ENCODE measurements at regions not wholly inside any gene's neighbourhood (a gene's known extent, or its start where the extent isn't known, plus 50 kb on each side); places are given as distances from the start of the nearest gene placed in this dataset.
A peak's percentile ranks its signal among the peaks of the same experiment; 100 is the strongest.
"Not testable (repeated sequence)": the region's sequence is repeated elsewhere in the genome, so short reads cannot be mapped to it uniquely, and the experiment has no call there.

DNA sequence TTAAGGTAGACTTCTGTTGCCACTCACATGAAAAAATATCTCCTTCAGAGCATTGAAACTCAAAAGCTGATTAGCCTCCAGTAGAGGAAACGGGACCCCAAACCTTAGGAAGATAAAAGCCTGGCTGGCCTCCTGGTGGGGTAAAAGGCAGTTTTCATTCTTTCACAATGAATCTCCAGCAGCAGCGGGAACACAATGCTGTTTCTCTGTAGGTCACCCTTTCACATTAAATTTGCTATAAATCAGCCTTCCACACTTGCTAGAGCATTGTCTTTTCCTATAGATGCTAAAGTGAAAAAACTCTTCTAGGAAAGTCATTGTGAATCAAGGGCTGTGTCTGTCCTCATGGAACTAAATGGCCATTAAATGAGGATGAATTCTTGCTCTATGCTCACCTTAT is 207.3 kb upstream of the MAGEB2 start:
- DNase-seq (ENCODE audit: low read depth, low spot score), result no peak
- in situ Hi-C loops (cut with HindIII; ENCODE audit: low pct_unique_long_range_greater_than_20kb, low sequenced_read_pairs), result no loop called here

DNA sequence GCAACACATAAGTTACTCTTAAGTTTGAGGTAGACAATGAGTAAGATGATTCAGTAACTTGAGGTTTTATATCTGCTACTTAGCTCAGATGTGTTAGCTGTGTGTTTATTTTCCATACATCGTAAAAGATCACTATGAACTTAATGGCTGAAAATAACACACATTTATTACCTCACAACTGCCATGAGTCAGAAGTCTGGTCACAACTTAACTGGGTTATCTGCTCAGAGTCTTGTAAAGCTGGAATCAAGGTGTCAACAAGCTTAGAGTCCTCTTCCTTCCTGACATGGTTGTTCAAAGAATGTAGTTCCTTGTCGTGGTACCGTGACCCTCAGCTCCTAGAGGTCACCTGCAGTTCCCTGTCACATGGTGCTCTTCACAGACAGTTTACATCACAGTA is 204.9 kb upstream of the MAGEB2 start:
- in situ Hi-C loops (cut with HindIII; ENCODE audit: low pct_unique_long_range_greater_than_20kb, low sequenced_read_pairs), result no loop called here
- no peak for DNase-seq (ENCODE audit: low read depth, low spot score)

DNA sequence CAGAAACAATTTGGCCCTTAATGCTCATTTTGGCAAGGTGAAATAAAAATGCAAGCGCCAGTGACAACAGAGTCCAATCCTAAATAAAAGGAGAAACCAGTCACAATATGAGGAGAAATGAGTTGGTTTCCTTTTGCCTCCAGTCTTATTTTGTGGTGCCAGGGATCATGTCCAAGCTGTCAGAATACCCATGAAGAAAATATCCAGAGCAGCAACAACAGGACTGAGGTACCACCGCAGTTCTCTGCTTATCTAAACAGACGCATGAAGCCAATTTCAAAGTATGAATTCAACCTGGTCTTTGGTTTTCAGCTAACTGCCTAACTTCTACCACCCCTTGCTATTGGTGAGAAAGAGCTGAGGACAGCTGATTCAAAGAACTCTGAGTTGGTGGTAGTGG is 199.9 kb upstream of the MAGEB2 start:
- DNase-seq (ENCODE audit: low read depth, low spot score), result no peak
- in situ Hi-C loops (cut with HindIII; ENCODE audit: low pct_unique_long_range_greater_than_20kb, low sequenced_read_pairs), result no loop called here

DNA sequence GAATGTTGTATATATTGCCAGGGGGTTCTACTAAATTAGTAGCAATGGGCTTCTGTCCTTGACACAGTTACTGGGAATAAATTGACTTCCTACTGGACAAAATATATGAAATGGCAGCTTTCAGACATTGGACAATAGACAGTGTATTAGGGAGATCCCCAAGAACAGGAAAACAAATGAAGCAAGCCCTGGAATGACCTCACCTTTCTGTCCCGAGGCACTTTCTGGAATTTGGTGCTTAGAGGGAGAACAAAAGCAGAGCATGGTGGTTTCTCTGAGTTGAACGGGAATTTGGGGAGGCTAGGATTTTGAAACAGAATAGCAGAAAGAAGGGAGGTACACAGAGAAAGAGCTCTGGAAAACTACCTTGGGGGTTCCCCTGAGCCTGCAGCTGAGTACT is 187.7 kb upstream of the MAGEB2 start:
- in situ Hi-C loops (cut with HindIII; ENCODE audit: low pct_unique_long_range_greater_than_20kb, low sequenced_read_pairs), result no loop called here
- DNase-seq (ENCODE audit: low read depth, low spot score), result no peak

DNA sequence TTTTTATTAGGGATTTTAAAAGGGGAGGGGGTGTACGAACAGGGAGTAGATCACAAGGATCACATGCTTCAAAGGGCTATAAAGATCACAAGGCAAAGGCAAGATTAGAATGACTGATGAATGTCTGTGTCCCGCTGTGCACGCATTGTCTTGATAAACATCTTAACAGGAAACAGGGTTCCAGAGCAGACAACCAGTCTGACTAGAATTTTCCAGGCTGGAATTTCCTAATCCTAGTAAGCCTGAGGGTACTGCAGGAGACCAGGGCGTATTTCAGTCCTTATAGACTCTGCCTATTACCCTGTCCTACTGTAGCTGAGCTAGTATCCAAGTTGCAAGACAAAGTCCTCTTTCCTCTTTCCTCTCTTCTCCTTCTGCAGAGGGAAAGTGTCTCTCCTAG is 179.0 kb upstream of the MAGEB2 start:
- DNase-seq (ENCODE audit: low read depth, low spot score); in situ Hi-C loops (cut with HindIII; ENCODE audit: low pct_unique_long_range_greater_than_20kb, low sequenced_read_pairs): not testable (repeated sequence)

DNA sequence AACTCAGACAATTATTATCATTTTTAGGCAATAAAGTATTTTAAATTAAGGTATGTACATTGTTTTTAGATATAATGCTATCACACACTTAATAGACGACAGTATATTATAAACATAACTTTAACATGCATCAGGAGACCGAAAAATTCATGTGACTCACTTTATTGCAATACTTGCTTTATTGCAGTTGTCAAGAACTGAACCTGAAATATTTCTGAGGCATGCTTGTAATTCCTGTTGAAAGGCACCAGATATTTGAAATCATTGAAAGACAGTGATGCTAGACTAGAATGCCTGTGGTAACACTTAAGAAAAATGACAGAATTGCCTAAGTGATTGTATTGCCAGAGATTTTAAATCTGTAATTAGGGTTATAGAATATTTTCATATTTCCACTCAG is 175.6 kb upstream of the MAGEB2 start:
- no peak for DNase-seq (ENCODE audit: low read depth, low spot score)
- in situ Hi-C loops (cut with HindIII; ENCODE audit: low pct_unique_long_range_greater_than_20kb, low sequenced_read_pairs), result no loop called here

DNA sequence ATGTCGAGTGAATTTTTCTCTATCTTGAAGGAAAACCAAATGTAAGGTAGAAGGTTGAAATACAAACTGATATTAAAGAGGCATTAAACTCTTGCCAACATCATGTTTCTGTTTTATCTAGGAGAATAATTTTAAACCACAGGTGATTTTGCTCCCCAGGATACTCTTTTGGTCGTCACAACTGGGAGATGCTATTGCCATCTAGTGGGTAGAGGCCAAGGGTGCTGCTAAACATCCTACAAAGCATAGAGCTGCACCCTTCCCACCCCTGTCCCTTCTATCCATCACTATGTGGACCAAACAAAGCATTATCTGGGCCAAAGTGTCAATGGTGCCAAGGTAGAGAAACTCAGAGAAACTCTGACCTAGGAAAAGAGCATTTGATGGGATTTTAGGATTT is 154.6 kb upstream of the MAGEB2 start:
- peak; percentile 24 for DNase-seq (ENCODE audit: low read depth, low spot score)
- in situ Hi-C loops (cut with HindIII; ENCODE audit: low pct_unique_long_range_greater_than_20kb, low sequenced_read_pairs), result no loop called here

DNA sequence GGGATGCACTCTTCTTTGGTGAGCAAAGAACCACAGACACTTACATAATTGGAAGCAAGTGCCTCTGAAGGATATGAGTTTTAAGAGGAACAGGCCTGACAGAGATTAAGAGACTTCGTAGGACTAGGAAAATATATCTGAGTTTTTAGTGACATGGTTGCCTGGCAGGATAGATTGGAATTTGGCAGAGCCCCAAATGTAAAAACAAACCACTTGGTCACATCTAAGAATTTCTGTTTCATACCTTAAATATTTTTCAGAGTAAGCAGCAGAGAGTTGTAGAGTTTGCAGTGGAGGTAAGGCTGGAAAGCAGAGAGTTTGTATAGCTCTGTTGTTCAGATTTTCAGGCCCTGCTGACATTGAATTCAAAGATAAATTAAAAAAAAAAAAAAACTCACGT is 150.1 kb upstream of the MAGEB2 start:
- in situ Hi-C loops (cut with HindIII; ENCODE audit: low pct_unique_long_range_greater_than_20kb, low sequenced_read_pairs), result no loop called here
- DNase-seq (ENCODE audit: low read depth, low spot score), result no peak

DNA sequence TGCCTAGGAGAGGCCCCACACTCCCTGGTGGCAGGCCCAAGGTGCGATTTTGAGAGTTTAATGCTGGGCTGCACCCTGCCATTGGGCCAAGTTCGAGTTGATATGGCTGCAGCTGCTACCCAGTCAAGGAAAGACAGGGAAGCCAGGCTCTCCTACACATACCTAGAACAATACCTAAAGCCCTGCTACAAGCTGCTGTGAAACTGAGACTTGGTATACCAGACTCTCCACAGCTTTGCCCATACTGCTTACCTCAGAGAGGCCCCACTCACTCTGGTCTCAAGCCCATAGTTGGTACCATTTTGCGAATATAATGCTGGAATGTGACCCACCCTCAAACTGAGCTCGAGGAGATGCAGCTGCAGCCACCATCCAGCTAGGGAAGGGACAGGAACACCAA is 147.7 kb upstream of the MAGEB2 start:
- no peak for DNase-seq (ENCODE audit: low read depth, low spot score)
- in situ Hi-C loops (cut with HindIII; ENCODE audit: low pct_unique_long_range_greater_than_20kb, low sequenced_read_pairs), result no loop called here

DNA sequence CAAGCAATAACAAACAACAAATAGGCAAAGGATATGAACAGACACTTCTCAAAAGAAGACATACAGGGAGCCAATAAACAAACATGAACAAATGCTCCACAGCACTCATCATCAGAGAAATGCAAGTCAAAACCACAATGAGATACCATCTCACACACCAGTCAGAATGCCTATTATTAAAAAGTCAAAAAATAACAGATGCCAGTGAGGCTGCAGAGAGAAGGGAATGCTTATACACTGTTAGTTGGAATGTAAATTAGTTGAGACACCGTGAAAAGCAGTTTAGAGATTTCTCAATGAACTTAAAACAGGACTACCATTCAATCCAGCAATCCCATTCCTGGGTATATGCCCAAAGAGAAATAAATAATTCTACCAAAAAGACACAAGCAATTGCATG is 129.8 kb upstream of the MAGEB2 start:
- in situ Hi-C loops (cut with HindIII; ENCODE audit: low pct_unique_long_range_greater_than_20kb, low sequenced_read_pairs), result no loop called here
- DNase-seq (ENCODE audit: low read depth, low spot score), result no peak

DNA sequence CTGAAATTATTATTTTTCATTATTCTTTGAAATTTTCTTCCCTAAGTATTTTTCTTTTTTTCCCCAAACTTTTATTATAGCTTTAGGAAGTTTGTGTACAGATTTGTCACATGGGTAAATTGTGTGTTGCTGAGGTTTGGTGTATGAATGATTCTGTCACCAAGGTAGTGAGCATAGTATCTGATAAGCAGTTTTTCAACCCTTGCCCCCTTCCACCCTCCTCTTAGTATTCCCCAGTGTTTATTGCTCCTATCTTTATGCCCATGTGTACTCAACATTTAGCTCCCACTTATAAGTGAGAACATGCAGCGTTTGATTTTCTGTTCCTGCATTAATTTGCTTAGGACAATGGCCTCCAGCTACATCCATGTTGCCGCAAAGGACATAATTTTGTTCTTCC is 103.9 kb upstream of the MAGEB2 start:
- DNase-seq (ENCODE audit: low read depth, low spot score), result no peak
- in situ Hi-C loops (cut with HindIII; ENCODE audit: low pct_unique_long_range_greater_than_20kb, low sequenced_read_pairs), result no loop called here

DNA sequence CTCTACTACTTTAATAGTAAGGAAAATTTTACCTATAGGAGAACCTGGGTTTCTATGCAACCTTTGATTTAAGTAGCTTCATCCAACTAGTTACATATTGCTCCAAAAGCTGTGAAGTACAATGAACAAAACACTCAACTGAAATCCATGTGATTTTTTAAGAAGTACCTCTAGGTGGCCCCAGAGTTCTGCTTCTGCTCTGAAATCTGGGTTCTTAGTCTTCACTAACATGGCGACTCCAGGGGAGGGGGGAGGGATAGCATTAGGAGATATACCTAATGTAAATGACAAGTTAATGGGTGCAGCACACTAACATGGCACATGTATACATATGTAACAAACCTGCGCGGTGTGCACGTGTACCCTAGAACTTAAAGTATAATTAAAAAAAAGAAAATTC is 73.4 kb upstream of the MAGEB2 start:
- peak; percentile 73 for DNase-seq (ENCODE audit: low read depth, low spot score)
- in situ Hi-C loops (cut with HindIII; ENCODE audit: low pct_unique_long_range_greater_than_20kb, low sequenced_read_pairs), result no loop called here

DNA sequence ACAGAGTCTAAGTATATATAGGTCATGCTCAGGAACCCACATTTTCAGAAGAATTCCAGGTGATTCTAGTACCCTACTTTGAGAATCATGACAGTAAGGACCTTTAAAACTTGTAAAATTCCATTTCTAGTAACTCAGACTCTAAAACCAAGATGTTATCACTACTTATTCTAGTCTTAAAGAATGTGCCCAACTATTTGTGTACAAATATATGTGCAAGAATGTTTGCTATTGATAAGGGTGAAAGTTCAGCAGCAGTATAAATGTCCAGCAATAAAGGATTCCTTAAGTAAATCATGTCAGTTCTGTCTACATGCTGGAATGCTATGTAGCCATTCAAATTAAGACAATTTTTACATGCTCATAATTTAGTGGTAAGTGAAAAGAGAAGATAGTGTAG is 71.1 kb upstream of the MAGEB2 start:
- in situ Hi-C loops (cut with HindIII; ENCODE audit: low pct_unique_long_range_greater_than_20kb, low sequenced_read_pairs), result no loop called here
- DNase-seq (ENCODE audit: low read depth, low spot score), result no peak

DNA sequence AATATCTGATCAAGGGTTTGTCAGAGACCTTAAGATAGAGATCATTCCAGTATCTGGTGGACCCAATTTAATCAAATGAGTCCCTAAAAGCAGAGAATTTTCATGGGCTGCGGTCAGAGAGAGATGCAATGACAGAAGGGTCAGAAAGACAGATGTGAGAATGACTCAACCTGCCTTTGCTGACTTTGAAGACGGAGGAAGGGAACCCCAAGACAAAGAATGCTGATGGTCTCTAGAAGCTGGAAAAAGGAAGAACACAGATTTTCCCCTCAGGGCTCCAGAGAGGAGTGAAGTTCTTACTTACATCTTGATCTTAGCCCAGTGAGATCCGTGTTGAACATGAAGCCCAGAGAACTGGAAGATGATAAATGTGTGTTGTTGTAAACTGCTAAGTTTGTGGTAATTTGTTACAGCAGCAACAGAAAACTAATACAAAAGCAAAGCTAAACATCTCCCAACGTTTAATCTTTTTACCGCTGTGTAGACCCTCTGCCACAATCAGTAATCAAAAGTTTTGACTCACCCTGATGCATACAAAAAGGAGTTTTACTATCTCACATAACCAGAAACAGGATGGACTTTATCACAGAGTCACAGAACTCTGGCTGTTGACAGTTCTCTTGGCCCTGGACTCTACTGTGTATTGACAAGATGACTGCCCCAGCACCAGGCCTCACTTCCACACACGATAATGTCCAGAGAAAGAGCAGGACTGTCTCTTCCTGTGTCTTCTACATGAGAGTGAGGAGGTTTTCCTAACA is 70.2 kb upstream of the MAGEB2 start:
- no peak for DNase-seq (ENCODE audit: low read depth, low spot score)
- in situ Hi-C loops (cut with HindIII; ENCODE audit: low pct_unique_long_range_greater_than_20kb, low sequenced_read_pairs), result no loop called here

DNA sequence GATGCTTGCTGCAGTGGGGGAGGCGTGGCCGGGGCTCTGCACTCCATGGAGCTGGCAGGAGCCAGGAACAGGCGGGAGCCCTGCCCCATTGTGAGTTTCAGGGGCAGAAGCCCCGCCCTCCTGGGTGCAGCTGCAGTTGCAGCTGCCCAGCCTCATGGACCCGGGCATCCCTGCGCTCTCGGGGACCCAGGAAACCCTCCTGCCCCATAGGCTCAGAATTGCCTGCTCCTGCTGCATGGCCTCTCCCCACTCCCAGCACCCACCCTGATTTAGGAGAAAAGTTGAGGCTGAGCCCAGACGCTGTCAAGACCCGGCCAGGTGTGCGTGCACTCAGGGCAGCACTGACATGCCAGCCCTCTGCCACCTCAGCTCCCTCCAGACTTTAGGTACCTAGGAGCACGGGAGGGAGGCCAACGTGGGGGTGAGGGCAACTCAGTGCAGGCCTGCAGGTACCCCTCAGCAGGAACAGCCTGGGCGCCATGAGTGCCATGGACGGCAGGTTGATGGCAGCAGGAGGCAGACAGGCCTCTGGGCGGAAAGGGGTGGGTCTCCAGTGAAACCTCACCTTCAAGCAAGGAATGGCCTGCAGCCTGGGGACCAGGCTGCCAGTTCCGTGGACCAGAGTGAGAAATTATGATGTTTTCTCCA is 67.2 kb upstream of the MAGEB2 start:
- in situ Hi-C loops (cut with HindIII; ENCODE audit: low pct_unique_long_range_greater_than_20kb, low sequenced_read_pairs), result no loop called here
- no peak for DNase-seq (ENCODE audit: low read depth, low spot score)

DNA sequence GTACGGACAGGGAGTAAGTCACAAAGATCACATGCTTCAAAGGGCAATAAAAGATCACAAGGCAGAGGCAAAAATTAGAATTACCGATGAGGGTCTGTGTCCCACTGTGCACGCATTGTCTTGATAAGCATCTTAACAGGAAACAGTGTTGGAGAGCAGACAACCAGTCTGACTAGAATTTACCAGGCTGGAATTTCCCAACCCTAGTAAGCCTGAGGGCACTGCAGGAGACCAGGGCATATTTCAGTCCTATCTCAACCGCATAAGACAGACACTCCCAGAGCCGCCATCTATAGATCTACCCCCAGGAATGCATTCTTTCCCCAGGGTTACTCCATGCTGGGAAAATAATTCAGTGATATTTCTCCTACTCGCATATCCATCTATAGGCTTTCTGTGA is 66.2 kb upstream of the MAGEB2 start:
- in situ Hi-C loops (cut with HindIII; ENCODE audit: low pct_unique_long_range_greater_than_20kb, low sequenced_read_pairs); DNase-seq (ENCODE audit: low read depth, low spot score): not testable (repeated sequence)

DNA sequence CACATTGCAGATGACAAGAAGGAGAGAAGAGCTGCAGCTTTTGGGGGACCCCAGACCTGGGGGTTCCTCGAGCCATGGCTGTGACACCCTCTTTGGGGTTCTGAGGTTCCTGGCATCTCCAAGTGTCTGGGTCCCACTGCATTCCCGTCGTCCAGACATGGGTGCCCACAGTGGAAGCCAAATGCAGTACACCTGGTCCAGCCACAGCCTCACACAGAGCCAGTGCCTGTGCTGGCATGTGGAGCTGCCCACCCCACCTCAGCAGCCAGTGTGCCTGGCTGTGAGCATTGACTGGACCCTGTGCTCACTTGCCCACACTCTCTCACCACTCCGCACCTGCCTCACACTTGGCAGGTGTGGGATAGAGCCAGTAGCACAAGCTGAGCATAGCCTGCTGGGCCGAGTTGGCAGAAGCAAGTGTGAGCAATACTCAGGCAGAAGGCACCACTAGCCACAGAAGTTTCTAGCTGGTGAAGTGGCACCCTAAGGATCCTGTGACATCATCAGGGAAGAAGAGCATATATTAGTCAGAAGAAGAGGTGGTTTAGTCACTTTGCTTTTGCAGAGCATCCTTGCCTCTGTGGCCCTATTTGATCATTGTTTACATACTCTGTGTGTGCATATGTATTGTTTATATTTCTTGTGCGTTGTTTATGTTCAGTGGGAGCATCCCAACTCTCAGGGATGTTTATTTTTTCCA is 65.0 kb upstream of the MAGEB2 start:
- in situ Hi-C loops (cut with HindIII; ENCODE audit: low pct_unique_long_range_greater_than_20kb, low sequenced_read_pairs), result no loop called here
- no peak for DNase-seq (ENCODE audit: low read depth, low spot score)

DNA sequence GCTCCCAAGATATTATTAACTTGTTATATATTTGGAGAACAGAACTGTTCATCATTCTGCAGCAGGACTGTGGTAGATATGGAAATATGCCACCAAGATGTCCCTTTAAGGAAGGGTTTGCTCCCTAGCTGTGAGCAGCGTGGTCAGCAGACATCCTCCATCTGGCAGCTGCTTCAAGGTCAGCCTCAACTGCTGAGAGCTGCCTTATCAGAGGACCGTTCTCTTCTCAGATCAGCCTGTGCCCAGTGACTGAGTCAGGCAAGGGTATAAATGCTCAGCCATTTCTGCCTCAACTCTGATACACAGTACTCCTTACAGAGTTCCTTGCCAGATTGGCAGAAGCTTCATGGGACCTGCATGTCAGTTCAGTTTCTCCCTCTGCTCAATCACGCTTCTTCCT is 63.4 kb upstream of the MAGEB2 start:
- in situ Hi-C loops (cut with HindIII; ENCODE audit: low pct_unique_long_range_greater_than_20kb, low sequenced_read_pairs), result no loop called here
- no peak for DNase-seq (ENCODE audit: low read depth, low spot score)

All from SK-MEL-5 (cell line).